ENCODE measurements at regions not wholly inside any gene's neighbourhood (a gene's known extent, or its start where the extent isn't known, plus 50 kb on each side); places are given as distances from the start of the nearest gene placed in this dataset.

GRCh38 chr10:44046605-44047004 is 338.3 kb downstream of the CXCL12 start:
- POLR2A ChIA-PET = no interaction called here
- H3K79me2 ChIP-seq (ENCODE audit: insufficient read depth, low read length) = no peaks in the 10 kb centered on the region
- RAD21 ChIA-PET (ENCODE audit: low non-redundant PET in 1 of 2, low total read pairs in 2 of 2, uncharacterized antibody in 2 of 2, unreplicated experiment in 2 of 2) = no interaction called here
- H3K9me3 ChIP-seq (ENCODE audit: control insufficient read depth in 1 of 2, insufficient read depth in 1 of 2, low read depth in 1 of 2, low read length in 2 of 2) = no peaks in the 10 kb centered on the region
- ATAC-seq = no peak
- H4K20me1 ChIP-seq (ENCODE audit: insufficient read depth) = no peaks in the 10 kb centered on the region
- no peaks in the 10 kb centered on the region for H3K36me3 ChIP-seq (ENCODE audit: control insufficient read depth in 1 of 2, insufficient read depth in 2 of 2, low read length in 2 of 2)
- H3K9me2 ChIP-seq (ENCODE audit: insufficient read depth) = no peaks in the 10 kb centered on the region
- H3K4me3 ChIP-seq (replicated peaks in 1 of 2; ENCODE audit: low read depth in 1 of 2, low read length in 2 of 2) = no peak overlapping the region
- H3K9ac ChIP-seq (ENCODE audit: low read length) = no peak overlapping the region
- H3K4me1 ChIP-seq (ENCODE audit: control insufficient read depth in 1 of 2, insufficient read depth in 2 of 2, low read length in 2 of 2) = no peaks in the 10 kb centered on the region
- no peak overlapping the region for H3K4me2 ChIP-seq (ENCODE audit: low read length)
- DNase-seq (ENCODE audit: low read depth, low spot score) = no peak
- intact Hi-C loops (cut with micrococcal nuclease) = no loop called here
- no TSS peak for BruUV-seq (replicated peaks)
- TF ChIP-seq EZH2phosphoT487 (IDR thresholded peaks at IDR 0.05; ENCODE audit: borderline replicate concordance) = no peak
- no peak for TF ChIP-seq JUND (IDR thresholded peaks at IDR 0.05)
- TF ChIP-seq SRF (IDR thresholded peaks at IDR 0.05; ENCODE audit: low read depth) = no peak
- TF ChIP-seq SIN3A (IDR thresholded peaks at IDR 0.05; ENCODE audit: low read depth) = no peak
- TF ChIP-seq RAD21 (IDR thresholded peaks at IDR 0.05; ENCODE audit: low read depth) = no peak
- TF ChIP-seq TCF7L2 (IDR thresholded peaks at IDR 0.05; ENCODE audit: borderline replicate concordance, extremely low read depth, insufficient read depth, insufficient read length) = no peak
- TF ChIP-seq ZNF274 (IDR thresholded peaks at IDR 0.05; ENCODE audit: low read depth, low read length) = no peak
- TF ChIP-seq CBX3 (IDR thresholded peaks at IDR 0.05; ENCODE audit: low read depth) = no peak
- TF ChIP-seq SP1 (IDR thresholded peaks at IDR 0.05; ENCODE audit: low read depth) = no peak
- no peak for TF ChIP-seq CEBPB (IDR thresholded peaks at IDR 0.05; ENCODE audit: low read depth)
- TF ChIP-seq MAX (IDR thresholded peaks at IDR 0.05) = no peak
- TF ChIP-seq FOSL1 (IDR thresholded peaks at IDR 0.05; ENCODE audit: low read depth) = no peak
- no peak for TF ChIP-seq ZFX (IDR thresholded peaks at IDR 0.05)
- TF ChIP-seq REST (IDR thresholded peaks at IDR 0.05; ENCODE audit: low read depth) = no peak
- TF ChIP-seq POLR2A (IDR thresholded peaks at IDR 0.05; ENCODE audit: borderline replicate concordance, extremely low read depth, insufficient read depth, insufficient read length) = no peak
- no peak for TF ChIP-seq EZH2 (IDR thresholded peaks at IDR 0.05)
- no peak for TF ChIP-seq ATF3 (IDR thresholded peaks at IDR 0.05)
- TF ChIP-seq ZBTB33 (IDR thresholded peaks at IDR 0.05; ENCODE audit: extremely low read depth, insufficient replicate concordance, low read length) = no peak
- no peak for TF ChIP-seq CTCF (IDR thresholded peaks at IDR 0.05 in 2 of 3, conservative IDR thresholded peaks at IDR 0.05 in 1 of 3; ENCODE audit: borderline replicate concordance in 1 of 3, insufficient read depth in 1 of 3, low read depth in 2 of 3, low read length in 2 of 3)
- no peak for TF ChIP-seq YY1 (IDR thresholded peaks at IDR 0.05; ENCODE audit: extremely low read depth, insufficient replicate concordance, low read depth, low read length)
- no peak overlapping the region for H2AFZ ChIP-seq (ENCODE audit: low read depth, low read length, poor library complexity, severe bottlenecking)
- H3K27me3 ChIP-seq (ENCODE audit: insufficient read depth, low read length) = peaks cover 40% of the 10 kb centered on the region
- CTCF ChIA-PET = no interaction called here
- no peak overlapping the region for H3K27ac ChIP-seq (ENCODE audit: low read depth, low read length)

All from HCT116 (cell line).